Loucy (cell line): ENCODE measurements at regions not wholly inside any gene's neighbourhood (a gene's known extent, or its start where the extent isn't known, plus 50 kb on each side); places are given as distances from the start of the nearest gene placed in this dataset.

Experiments used
- EZH2phosphoT487 ChIP-seq: fragments of 200-600 bp; IDR thresholded peaks from 2 replicates; pipeline ENCODE4 v1.6.1; 2018; ENCODE audit warnings: antibody characterized with exemption, mild to moderate bottlenecking, moderate library complexity, borderline replicate concordance
- TF ChIP-seq, protein P1 (sequence below): fragments of 200-600 bp; sonication (generic); conservative IDR thresholded peaks from 2 replicates; pipeline ENCODE4 v1.5.1; 2014; ENCODE audit warnings: mild to moderate bottlenecking, antibody characterized with exemption, low read length

DNA sequence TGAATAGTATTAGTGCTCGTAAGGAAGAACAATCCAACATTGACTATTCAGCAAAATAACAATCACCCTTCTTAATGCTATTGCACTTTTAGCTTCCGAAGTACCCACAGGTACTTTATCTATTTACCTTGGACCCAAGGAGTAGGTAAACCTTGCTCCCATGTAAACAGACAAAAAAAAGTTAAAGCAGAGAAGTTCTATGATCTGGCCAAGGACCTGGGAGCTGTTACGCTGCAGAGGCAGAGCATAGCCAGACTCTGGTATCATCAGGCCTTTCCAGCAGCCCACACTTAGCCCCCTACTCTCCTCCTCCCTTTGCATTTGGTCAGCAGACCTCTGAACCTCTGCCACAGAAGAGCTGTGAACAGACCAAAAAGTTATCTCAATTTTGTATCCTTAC, 130.3 kb upstream of the TPM1 start:
- TF ChIP-seq, protein P1, sequence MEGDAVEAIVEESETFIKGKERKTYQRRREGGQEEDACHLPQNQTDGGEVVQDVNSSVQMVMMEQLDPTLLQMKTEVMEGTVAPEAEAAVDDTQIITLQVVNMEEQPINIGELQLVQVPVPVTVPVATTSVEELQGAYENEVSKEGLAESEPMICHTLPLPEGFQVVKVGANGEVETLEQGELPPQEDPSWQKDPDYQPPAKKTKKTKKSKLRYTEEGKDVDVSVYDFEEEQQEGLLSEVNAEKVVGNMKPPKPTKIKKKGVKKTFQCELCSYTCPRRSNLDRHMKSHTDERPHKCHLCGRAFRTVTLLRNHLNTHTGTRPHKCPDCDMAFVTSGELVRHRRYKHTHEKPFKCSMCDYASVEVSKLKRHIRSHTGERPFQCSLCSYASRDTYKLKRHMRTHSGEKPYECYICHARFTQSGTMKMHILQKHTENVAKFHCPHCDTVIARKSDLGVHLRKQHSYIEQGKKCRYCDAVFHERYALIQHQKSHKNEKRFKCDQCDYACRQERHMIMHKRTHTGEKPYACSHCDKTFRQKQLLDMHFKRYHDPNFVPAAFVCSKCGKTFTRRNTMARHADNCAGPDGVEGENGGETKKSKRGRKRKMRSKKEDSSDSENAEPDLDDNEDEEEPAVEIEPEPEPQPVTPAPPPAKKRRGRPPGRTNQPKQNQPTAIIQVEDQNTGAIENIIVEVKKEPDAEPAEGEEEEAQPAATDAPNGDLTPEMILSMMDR: no peak
- no peak for TF ChIP-seq EZH2phosphoT487
